ENCODE measurements at regions not wholly inside any gene's neighbourhood (a gene's known extent, or its start where the extent isn't known, plus 50 kb on each side); places are given as distances from the start of the nearest gene placed in this dataset.
"Not testable (repeated sequence)": the region's sequence is repeated elsewhere in the genome, so short reads cannot be mapped to it uniquely, and the experiment has no call there.

- not testable (repeated sequence) for ATAC-seq
Measured at GRCh38 chr2:195228547-195228946, 428.5 kb upstream of the SLC39A10 start.

GRCh38 chr2:195214072-195214471 is 443.0 kb upstream of the SLC39A10 start:
- DNase-seq (ENCODE audit: low spot score) (no peak), ATAC-seq (no peak)

More at GRCh38 chr2:195228547-195228946, 428.5 kb upstream of the SLC39A10 start:
- not testable (repeated sequence) for DNase-seq (ENCODE audit: low spot score)

DNA sequence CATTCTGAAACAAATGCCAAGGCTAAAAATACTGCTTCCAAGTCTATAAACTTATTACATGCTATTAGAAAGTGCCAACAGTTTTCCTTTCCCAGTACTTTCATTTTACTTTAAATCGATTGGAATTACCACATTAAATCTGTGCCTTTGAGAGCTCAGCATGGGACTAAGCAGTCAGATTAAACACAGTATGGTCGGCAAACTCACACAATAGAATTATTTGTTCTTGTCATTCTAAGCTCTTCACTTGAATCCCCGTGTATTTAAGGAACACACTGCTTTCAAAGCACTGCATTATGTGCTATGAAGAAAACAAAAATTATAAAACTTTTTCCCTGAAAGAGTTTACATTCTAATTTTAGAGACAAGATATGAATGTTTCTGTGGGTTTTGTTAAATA is 444.4 kb upstream of the SLC39A10 start:
- ATAC-seq: no peak

GRCh38 chr2:195202163-195202845 is 454.7 kb upstream of the SLC39A10 start:
- ATAC-seq (no peak), DNase-seq (ENCODE audit: low spot score) (no peak)

More for the DNA sequence above, 444.4 kb upstream of the SLC39A10 start:
- no peak for DNase-seq (ENCODE audit: low spot score)

- ATAC-seq (no peak), DNase-seq (ENCODE audit: low spot score) (no peak)
Measured at GRCh38 chr2:195199864-195200263, 457.2 kb upstream of the SLC39A10 start.

- no peak for ATAC-seq
Measured at GRCh38 chr2:195181059-195181705, 475.8 kb upstream of the SLC39A10 start.

DNA sequence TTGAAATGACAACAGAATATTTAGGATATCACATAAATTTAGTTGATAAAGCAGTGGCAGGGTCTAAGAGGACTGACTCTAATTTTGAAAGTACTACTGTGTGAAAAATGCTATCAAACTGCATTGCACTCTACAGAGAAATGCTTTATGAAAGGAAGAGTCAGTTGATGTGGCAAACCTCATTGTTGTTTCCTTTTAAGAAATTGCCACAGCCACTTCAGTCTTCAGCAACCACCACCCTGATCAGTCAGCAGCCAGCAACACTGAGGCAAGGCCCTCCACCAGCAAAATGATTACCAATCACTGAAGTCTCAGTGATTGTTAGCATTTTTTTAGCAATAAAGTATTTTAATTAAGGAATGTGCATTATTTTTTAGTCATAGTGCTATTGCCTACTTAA is 488.7 kb upstream of the SLC39A10 start:
- ATAC-seq: no peak
- DNase-seq (ENCODE audit: low spot score): no peak

More at GRCh38 chr2:195181059-195181705, 475.8 kb upstream of the SLC39A10 start:
- no peak for DNase-seq (ENCODE audit: low spot score)

GRCh38 chr2:195164930-195165329 is 492.1 kb upstream of the SLC39A10 start:
- no peak for DNase-seq (ENCODE audit: low spot score)
- no peak for ATAC-seq

DNA sequence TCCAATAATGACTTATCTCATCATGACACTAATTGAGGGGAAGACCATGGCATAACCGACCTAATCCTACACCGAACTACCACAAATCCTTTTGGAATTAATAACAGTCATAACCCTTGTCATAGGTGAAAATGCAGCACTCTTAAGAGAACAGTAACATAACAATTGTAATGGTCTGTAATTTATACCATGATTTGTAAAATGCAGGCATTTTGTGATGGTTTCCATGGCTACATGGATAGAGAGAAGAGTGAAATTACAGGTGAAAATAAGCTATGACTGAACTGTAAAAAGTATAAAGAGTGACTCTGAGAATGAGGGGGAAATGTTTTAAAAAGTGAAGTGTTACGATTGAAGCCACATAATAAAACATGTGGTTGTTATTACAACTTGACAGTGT is 494.1 kb upstream of the SLC39A10 start:
- no peak for DNase-seq (ENCODE audit: low spot score)
- ATAC-seq: no peak

GRCh38 chr2:195162194-195162593 is 494.8 kb upstream of the SLC39A10 start:
- no peak for DNase-seq (ENCODE audit: low spot score)
- ATAC-seq: no peak

- ATAC-seq (no peak), DNase-seq (ENCODE audit: low spot score) (no peak)
Measured at GRCh38 chr2:195160963-195161362, 496.1 kb upstream of the SLC39A10 start.

DNA sequence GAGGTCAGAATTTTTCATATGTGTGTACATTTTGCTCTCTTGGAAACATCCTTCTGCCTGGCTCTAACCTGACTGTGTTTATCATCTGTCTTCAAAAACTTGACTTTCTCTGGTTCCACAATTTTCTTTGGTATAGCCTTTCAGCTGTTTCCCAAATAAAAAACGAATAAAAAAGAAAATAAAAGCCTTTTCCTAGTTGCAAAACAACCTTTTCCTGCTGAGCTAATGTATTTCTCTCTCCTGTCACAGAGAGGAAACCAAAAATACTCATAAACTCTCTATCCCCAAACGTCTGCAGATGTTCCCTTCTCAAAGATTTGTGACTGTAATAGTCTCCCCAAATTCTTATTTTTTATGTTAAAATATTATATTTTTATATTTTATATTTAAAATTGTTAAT is 505.3 kb upstream of the SLC39A10 start:
- DNase-seq (ENCODE audit: low spot score): no peak
- no peak for ATAC-seq

DNA sequence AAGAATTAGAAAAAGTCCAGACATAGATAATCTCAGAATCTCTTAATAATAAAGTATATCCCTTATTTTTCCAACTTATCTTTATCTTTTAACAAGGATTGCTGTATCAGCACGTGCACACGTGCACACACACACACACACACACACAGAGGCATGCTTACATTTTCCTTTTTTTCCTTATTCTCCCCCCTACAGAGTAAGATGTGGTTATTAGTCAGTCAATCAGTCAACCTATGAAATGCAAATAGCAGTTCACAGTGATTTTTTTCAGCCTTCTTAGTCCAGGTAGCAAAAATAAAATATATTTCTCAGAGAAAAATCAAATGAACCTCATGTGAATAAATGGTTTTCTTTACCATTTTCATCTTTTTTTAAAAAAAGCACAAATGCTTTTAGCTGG is 506.2 kb upstream of the SLC39A10 start:
- DNase-seq (ENCODE audit: low spot score): no peak
- no peak for ATAC-seq

DNA sequence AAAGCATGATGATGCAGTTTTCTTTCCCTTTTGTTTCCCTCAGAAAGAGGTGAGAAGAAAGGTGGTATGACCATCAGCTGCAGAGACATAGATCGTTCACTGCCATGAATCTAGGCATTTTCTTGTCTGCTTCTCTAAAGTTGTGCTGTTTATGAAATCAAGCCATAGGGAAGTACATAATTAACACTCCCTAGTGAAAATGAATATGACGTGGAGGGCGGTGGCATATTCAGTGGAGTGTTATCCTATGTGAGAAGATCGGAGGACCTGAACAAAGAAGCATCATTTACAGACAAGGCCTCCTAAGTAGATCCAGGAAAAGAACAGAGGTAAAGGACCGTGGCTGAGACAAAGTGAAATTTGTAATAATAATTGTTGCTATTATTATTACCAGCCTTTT is 509.0 kb upstream of the SLC39A10 start:
- no peak for ATAC-seq
- DNase-seq (ENCODE audit: low spot score): no peak

- DNase-seq (ENCODE audit: low spot score) (no peak), ATAC-seq (no peak)
Measured at GRCh38 chr2:195146761-195147541, 510.1 kb upstream of the SLC39A10 start.

DNA sequence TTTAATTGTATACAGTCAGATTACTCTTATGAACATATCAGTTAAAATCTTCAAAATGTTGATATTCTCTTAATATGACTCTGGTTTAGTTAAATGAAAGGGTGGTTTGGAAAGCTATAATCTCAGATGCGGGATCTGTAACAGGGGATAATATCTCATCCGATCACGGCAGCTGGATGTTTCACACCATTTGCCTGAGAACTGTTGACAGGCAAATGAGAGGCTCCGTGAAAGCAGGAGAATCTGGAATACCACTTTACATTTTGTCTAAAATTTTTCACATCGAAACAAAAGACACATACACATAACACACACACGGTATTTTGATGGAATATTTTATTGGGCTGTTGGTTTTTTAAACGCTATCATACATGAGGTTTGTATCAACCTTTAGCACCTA is 518.6 kb upstream of the SLC39A10 start:
- DNase-seq (ENCODE audit: low spot score): no peak
- no peak for ATAC-seq

- DNase-seq (ENCODE audit: low spot score); ATAC-seq: not testable (repeated sequence)
Measured at GRCh38 chr2:195125889-195126288, 531.1 kb upstream of the SLC39A10 start.

DNA sequence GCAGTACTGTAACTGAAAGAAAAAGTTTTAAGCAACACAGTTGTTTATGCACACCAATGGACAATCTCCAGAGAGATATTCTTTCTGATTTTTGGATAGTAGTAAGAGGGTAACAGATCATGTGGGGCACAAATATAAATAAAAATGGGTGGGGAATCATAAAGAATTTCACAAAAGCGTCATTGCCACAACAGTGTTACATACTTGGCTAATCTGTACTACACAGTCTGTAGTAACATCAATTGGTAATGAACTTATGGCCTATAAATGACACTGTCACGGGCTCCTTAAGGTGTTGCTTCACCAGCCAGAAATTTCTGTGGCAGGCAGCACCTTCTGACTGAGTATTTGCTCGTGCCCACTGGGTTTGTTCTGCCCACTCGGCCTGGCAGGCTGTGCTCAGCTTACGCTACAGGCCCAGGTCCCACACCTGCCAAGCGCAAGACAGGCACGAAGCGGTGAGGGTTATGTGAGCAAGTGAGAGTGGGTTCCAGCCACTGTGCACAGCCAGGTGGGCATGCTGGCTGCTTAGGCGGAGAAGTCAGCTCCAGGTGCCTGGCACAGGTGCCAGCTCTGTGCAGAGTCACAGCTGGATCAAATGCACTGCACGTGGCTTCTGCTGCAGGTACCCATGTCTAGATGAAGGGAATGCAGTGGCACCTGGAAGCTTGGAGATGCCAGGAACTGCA is 532.5 kb upstream of the SLC39A10 start:
- DNase-seq (ENCODE audit: low spot score): no peak
- ATAC-seq: no peak

DNA sequence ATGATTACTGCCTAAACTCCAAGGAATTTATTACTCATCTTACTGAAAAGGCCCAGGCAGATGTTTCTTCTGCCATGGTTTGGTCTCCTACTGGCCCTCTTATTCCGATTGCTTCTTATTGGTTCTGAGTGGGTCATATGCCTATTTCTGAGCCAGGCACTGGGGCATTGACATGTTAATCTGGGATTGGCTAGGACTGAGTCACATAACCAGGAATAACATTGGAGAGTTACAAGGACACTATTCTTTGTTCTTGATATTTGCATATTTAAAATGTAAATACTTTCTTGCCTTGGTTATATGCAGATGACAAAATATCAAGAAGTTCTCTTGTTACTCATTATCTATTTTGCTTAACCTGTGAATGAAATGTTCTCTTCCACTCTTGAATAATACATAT is 534.4 kb upstream of the SLC39A10 start:
- ATAC-seq: no peak

DNA sequence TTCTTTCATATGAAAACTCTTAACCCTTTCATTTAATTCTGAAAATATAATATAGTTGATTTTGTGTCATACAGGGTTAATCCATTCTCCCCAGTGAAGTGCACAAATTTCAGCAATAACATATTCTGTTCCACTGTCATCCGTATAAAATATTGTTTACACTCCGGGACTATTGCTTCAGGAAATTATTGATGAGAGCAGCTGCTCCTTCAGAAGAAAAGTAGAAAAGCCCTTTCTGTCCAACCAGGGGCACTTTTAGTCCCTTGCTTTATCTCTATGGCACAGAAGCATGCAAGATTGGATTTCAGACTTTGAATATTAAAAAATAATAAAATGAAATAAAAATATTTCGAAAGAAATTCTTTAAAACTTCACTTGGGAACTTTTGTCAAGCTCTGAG is 535.7 kb upstream of the SLC39A10 start:
- DNase-seq (ENCODE audit: low spot score) (no peak), ATAC-seq (no peak)

More for the DNA sequence above, 534.4 kb upstream of the SLC39A10 start:
- DNase-seq (ENCODE audit: low spot score): no peak

DNA sequence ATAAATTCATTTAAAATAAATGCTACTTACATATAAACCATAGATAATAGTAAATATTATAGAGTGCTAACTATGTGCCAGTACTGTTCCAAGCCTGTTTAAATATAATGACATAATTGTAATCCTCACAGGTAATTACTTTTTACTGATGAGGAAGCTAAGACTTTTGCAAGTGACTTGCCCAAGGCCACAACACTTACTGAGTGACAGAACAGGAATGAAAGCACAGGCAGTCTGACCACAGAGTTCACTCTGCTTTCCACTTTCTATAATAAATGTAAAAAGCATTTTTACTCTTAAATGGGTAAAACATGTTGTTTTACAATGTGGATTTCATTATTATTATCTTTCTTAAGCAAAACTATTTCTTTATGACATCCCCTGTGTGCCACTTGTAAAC is 537.8 kb upstream of the SLC39A10 start:
- DNase-seq (ENCODE audit: low spot score): no peak
- no peak for ATAC-seq
